GM21515 (cell line): ENCODE measurements at regions not wholly inside any gene's neighbourhood (a gene's known extent, or its start where the extent isn't known, plus 50 kb on each side); places are given as distances from the start of the nearest gene placed in this dataset.
"Not testable (repeated sequence)": the region's sequence is repeated elsewhere in the genome, so short reads cannot be mapped to it uniquely, and the experiment has no call there.

ENCODE experiments used
- ATAC-seq: cut with Tn5 transposase; IDR thresholded peaks from one replicate; pipeline ENCODE4 v1.9.1; 2021; ENCODE audit not compliant: unreplicated experiment

- no peak for ATAC-seq
Observed at GRCh38 chr5:74464512-74465209, 175.9 kb downstream of the ENC1 start.

GRCh38 chr5:74462356-74462755, 178.2 kb downstream of the ENC1 start:
- no peak for ATAC-seq

- ATAC-seq: no peak
Observed at GRCh38 chr5:74461251-74461650, 179.3 kb downstream of the ENC1 start.

- ATAC-seq: no peak
Observed at GRCh38 chr5:74460694-74461093, 179.8 kb downstream of the ENC1 start.

GRCh38 chr5:74459984-74460383, 180.5 kb downstream of the ENC1 start:
- ATAC-seq: no peak

- no peak for ATAC-seq
Observed at GRCh38 chr5:74457876-74458275, 182.7 kb downstream of the ENC1 start.

GRCh38 chr5:74454263-74455030, 186.1 kb downstream of the ENC1 start:
- no peak for ATAC-seq

GRCh38 chr5:74452856-74453255, 187.7 kb downstream of the ENC1 start:
- ATAC-seq: no peak

- no peak for ATAC-seq
Observed at GRCh38 chr5:74450095-74450494, 190.4 kb downstream of the ENC1 start.

- no peak for ATAC-seq
Observed at GRCh38 chr5:74446725-74447241, 193.7 kb downstream of the ENC1 start.

GRCh38 chr5:74442466-74442865, 198.1 kb downstream of the ENC1 start:
- no peak for ATAC-seq

GRCh38 chr5:74441616-74442015, 198.9 kb downstream of the ENC1 start:
- no peak for ATAC-seq

GRCh38 chr5:74440341-74440740, 200.2 kb downstream of the ENC1 start:
- no peak for ATAC-seq

- not testable (repeated sequence) for ATAC-seq
Observed at GRCh38 chr5:74437870-74438269, 202.7 kb downstream of the ENC1 start.

- no peak for ATAC-seq
Observed at GRCh38 chr5:74433896-74434829, 206.4 kb downstream of the ENC1 start.

- ATAC-seq: peak; percentile 44
Observed at GRCh38 chr5:74433255-74433895, 207.2 kb downstream of the ENC1 start.

GRCh38 chr5:74432721-74433120, 207.8 kb downstream of the ENC1 start:
- no peak for ATAC-seq

GRCh38 chr5:74432216-74432615, 208.3 kb downstream of the ENC1 start:
- ATAC-seq: no peak

GRCh38 chr5:74431290-74431669, 209.2 kb downstream of the ENC1 start:
- no peak for ATAC-seq

- ATAC-seq: no peak
Observed at GRCh38 chr5:74430631-74431289, 209.8 kb downstream of the ENC1 start.
